Tibial nerve (tissue), 4 donors: ENCODE measurements at regions not wholly inside any gene's neighbourhood (a gene's known extent, or its start where the extent isn't known, plus 50 kb on each side); places are given as distances from the start of the nearest gene placed in this dataset. TPM values are rescaled to one million over a fixed set of nuclear protein-coding genes. Genes with fewer than 3 reads are reported as not detected.
"Not testable (repeated sequence)": the region's sequence is repeated elsewhere in the genome, so short reads cannot be mapped to it uniquely, and the experiment has no call there.

Experiments
- DNase-seq, 2 donors: peaks; one replicate each; pipeline ENCODE4 v3.0.0-alpha.2; 2019; ENCODE audit warnings: low spot score in 2 of 2
- H3K27ac ChIP-seq, 4 donors: fragments of 200-600 bp; sonication (generic) in 3 of 4; one replicate each; pipeline ENCODE4 v1.5.1; 2017 to 2019; ENCODE audit warnings: mild to moderate bottlenecking in 1 of 4
- H3K27me3 ChIP-seq, 2 donors: fragments of 200-600 bp; sonication (generic) in 1 of 2; one replicate each; pipeline versions ENCODE4 v1.5.1 to v1.6.0; 2017 to 2019
- H3K36me3 ChIP-seq, 3 donors: fragments of 200-600 bp; sonication (generic); one replicate each; pipeline ENCODE4 v1.5.1; 2018 to 2019
- H3K4me1 ChIP-seq, 4 donors: fragments of 200-600 bp; sonication (generic) in 3 of 4; one replicate each; pipeline ENCODE4 v1.5.1; 2017 to 2019
- H3K4me3 ChIP-seq, 4 donors: fragments of 200-600 bp; sonication (generic) in 3 of 4; one replicate each; pipeline ENCODE4 v1.5.1; 2017 to 2019; ENCODE audit warnings: mild to moderate bottlenecking in 1 of 4, moderate library complexity in 1 of 4
- H3K9me3 ChIP-seq, 4 donors: fragments of 200-600 bp; sonication (generic) in 3 of 4; one replicate each; pipeline ENCODE4 v1.5.1; 2017 to 2019
- EP300 ChIP-seq, 2 donors: sonication (generic); formaldehyde crosslinking; IDR thresholded peaks; one replicate each; pipeline ENCODE4 v1.6.1; 2017; ENCODE audit warnings: antibody characterized with exemption in 2 of 2, mild to moderate bottlenecking in 1 of 2
- POLR2A ChIP-seq, 2 donors: fragments of 450-650 bp; IDR thresholded peaks; one replicate each; pipeline ENCODE4 v1.6.1; 2017; ENCODE audit warnings: antibody characterized with exemption in 2 of 2, mild to moderate bottlenecking in 2 of 2, moderate library complexity in 2 of 2
- WGBS, 2 donors: methylation state at CpG; one replicate each; pipeline ENCODE4 v1.1.5; 2018; 5-methylcytosine and 5-hydroxymethylcytosine counted together
- small RNA-seq: library from RNA; depleted of rRNA; stranded (forward); fragments of <200 nt; gene quantifications from one replicate; pipeline ENCODE3, GENCODE V24; 2016
- TF ChIP-seq, protein P1 (sequence below), 5 experiments: fragments of 200-600 bp in 3 of 5; fragments of 450-650 bp in 2 of 5; sonication (generic) in 3 of 5; IDR thresholded peaks; one replicate each; pipeline ENCODE4 v1.5.1; 2016 to 2019; ENCODE audit warnings: antibody characterized with exemption in 5 of 5, mild to moderate bottlenecking in 3 of 5, moderate library complexity in 2 of 5

DNA sequence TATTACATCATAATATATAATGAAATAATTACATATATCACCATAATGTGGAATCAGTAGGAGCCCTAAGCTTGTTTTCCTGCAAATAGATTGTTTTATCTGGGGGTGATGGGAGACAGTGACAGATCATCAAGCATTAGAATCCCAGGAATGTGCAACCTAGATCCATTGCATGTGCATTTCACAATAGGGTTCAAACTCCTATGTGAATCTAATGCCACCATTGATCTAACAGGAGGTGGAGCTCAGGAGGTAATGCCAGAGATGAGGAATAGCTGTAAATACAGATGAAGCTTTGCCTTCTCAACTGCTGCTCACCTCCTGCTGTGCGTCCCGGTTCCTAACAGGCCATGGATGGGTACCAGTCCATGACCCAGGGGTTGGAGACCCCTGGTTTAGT, 63.8 kb upstream of the CHORDC1 start:
- TF ChIP-seq EP300 (IDR thresholded peaks at IDR 0.05) (no peak), POLR2A (IDR thresholded peaks at IDR 0.05) (no peak)
- TF ChIP-seq, protein P1, sequence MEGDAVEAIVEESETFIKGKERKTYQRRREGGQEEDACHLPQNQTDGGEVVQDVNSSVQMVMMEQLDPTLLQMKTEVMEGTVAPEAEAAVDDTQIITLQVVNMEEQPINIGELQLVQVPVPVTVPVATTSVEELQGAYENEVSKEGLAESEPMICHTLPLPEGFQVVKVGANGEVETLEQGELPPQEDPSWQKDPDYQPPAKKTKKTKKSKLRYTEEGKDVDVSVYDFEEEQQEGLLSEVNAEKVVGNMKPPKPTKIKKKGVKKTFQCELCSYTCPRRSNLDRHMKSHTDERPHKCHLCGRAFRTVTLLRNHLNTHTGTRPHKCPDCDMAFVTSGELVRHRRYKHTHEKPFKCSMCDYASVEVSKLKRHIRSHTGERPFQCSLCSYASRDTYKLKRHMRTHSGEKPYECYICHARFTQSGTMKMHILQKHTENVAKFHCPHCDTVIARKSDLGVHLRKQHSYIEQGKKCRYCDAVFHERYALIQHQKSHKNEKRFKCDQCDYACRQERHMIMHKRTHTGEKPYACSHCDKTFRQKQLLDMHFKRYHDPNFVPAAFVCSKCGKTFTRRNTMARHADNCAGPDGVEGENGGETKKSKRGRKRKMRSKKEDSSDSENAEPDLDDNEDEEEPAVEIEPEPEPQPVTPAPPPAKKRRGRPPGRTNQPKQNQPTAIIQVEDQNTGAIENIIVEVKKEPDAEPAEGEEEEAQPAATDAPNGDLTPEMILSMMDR (IDR thresholded peaks at IDR 0.05) = no peak
- Histone ChIP-seq H3K27ac (no peak overlapping the region), H3K4me1 (peaks cover 0 to 7% (median 0%) of the 10 kb centered on the region in 4 donors), H3K9me3 (no peaks in the 10 kb centered on the region), H3K36me3 (no peaks in the 10 kb centered on the region), H3K27me3 (no peaks in the 10 kb centered on the region), H3K4me3 (no peak overlapping the region)
- DNase-seq = no peak
- WGBS, 2 donors = 89 to 92% methylated on average over 2 of the region's 2 CpGs

DNA sequence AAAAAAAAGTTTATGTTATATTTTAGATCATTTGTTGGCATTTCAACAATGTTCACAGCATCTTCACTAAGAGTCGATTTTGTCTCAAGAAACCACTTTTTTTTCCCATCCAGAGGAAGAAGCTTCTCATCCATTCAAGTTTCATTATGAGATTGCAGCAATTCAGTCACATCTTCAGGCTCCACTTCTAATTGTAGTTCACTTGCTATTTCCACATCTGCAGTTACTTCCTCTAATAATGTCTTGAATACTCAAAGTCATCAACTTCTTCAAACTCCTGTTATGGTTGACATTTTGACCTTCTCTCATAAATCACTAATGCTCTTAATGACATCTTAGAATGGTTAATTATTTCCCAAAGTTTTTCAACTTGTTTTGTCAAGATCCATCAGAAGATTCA, 61.3 kb upstream of the CHORDC1 start:
- peaks cover 0 to 7% (median 0%) of the 10 kb centered on the region in 4 donors for H3K4me1 ChIP-seq
- no peaks in the 10 kb centered on the region for H3K36me3 ChIP-seq
- H3K27ac ChIP-seq = no peak overlapping the region
- H3K4me3 ChIP-seq = no peak overlapping the region
- TF ChIP-seq EP300 (IDR thresholded peaks at IDR 0.05) = no peak
- TF ChIP-seq, protein P1 (IDR thresholded peaks at IDR 0.05) = no peak
- no peak for TF ChIP-seq POLR2A (IDR thresholded peaks at IDR 0.05)
- DNase-seq = no peak
- WGBS, 2 donors = 73 to 88% methylated on average over 1 of the region's 1 CpG
- no peaks in the 10 kb centered on the region for H3K9me3 ChIP-seq
- no peaks in the 10 kb centered on the region for H3K27me3 ChIP-seq

DNA sequence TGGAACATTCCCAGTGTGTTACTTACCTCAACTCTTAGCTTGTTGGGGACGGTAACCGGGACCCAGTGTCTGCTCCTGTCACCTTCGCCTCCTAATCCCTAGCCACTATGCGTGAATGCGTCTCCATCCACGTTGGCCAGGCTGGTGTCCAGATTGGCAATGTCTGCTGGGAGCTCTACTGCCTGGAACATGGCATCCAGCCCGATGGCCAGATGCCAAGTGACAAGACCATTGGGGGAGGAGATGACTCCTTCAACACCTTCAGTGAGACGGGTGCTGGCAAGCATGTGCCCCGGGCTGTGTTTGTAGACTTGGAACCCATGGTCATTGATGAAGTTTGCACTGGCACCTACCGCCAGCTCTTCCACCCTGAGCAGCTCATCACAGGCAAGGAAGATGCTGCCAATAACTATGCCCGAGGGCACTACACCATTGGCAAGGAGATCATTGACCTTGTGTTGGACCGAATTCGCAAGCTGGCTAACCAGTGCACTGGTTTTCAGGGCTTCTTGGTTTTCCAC, 59.8 kb upstream of the CHORDC1 start:
- H3K4me3 ChIP-seq, H3K27ac ChIP-seq, DNase-seq, H3K36me3 ChIP-seq, H3K27me3 ChIP-seq, H3K9me3 ChIP-seq, H3K4me1 ChIP-seq: not testable (repeated sequence)
- 93 to 95% methylated on average over 13 of the region's 13 CpGs for WGBS, 2 donors

DNA sequence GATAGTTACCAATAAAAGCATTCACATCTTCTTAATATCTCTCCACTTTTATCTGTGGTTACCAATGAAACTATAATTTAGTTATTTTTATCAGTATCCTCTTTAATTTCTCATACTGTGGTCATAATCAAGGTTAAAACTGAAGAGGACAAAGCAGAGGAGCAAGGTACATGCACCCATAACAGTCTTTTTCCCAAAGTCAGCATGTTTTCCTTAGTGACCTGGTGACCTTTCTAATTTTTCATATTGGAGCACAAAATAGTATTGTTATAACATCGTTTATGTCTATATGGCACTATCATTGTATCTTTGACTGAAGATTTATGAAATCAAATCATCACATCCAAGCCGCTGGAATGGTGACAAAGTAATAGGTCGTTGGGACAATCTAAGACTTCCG, 51.5 kb upstream of the CHORDC1 start:
- 90% methylated on average over 4 of the region's 4 CpGs for WGBS, 2 donors

More for the DNA sequence above, 51.5 kb upstream of the CHORDC1 start:
- Histone ChIP-seq H3K4me1 (no peaks in the 10 kb centered on the region), H3K4me3 (no peak overlapping the region), H3K9me3 (no peaks in the 10 kb centered on the region), H3K27ac (no peak overlapping the region), H3K27me3 (no peaks in the 10 kb centered on the region), H3K36me3 (no peaks in the 10 kb centered on the region)
- no peak for TF ChIP-seq EP300 (IDR thresholded peaks at IDR 0.05)
- no peak for TF ChIP-seq POLR2A (IDR thresholded peaks at IDR 0.05)
- TF ChIP-seq, protein P1 (IDR thresholded peaks at IDR 0.05) = no peak
- DNase-seq = no peak

Small RNA genes lying in the stretch of these regions (small RNA-seq; reads per million reads assigned to genes)
- gene AP001002.3 = not detected
- not detected for gene MIR1261
- not detected for gene MIR4490
